Keratinocyte (primary cell): ENCODE measurements at regions not wholly inside any gene's neighbourhood (a gene's known extent, or its start where the extent isn't known, plus 50 kb on each side); places are given as distances from the start of the nearest gene placed in this dataset.

ENCODE experiments used
- DNase-seq: peaks from one replicate; pipeline ENCODE4 v3.0.0-alpha.2; 2011; ENCODE audit warnings: low read depth, missing footprints, low spot score
- FAIRE-seq: peaks from 2 replicates; lab custom pipeline; 2011; peaks lifted over from hg19 to GRCh38; lab: Jason Lieb, UNC
- H2AFZ ChIP-seq: 2 replicates; pipeline ENCODE4 v1.6.0; 2012; ENCODE audit warnings: low read length, control low read depth, inconsistent platforms; ENCODE audit not compliant: control insufficient read depth
- H3K27ac ChIP-seq: 2 replicates; pipeline ENCODE4 v1.5.1; 2011; ENCODE audit warnings: low read length; ENCODE audit not compliant: control insufficient read depth, insufficient read depth
- H3K27me3 ChIP-seq: 3 replicates; pipeline ENCODE4 v1.6.0; 2011; ENCODE audit warnings: low read length; ENCODE audit not compliant: control insufficient read depth, insufficient read depth; ENCODE audit errors: extremely low read depth
- H3K36me3 ChIP-seq, 2 experiments: 2 replicates in 1 of 2; 3 replicates in 1 of 2; pipeline ENCODE4 v1.5.1; 2011; ENCODE audit warnings: low read length in 2 of 2, mild to moderate bottlenecking in 1 of 2; ENCODE audit not compliant: control insufficient read depth in 2 of 2, insufficient read depth in 2 of 2; ENCODE audit errors: extremely low read depth in 1 of 2
- H3K4me1 ChIP-seq: 3 replicates; pipeline ENCODE4 v1.5.1; 2011; ENCODE audit warnings: low read length; ENCODE audit not compliant: control insufficient read depth, insufficient read depth; ENCODE audit errors: extremely low read depth
- H3K4me2 ChIP-seq: 3 replicates; pipeline ENCODE4 v1.6.0; 2011; ENCODE audit warnings: low read depth, low read length; ENCODE audit not compliant: control insufficient read depth, insufficient read depth; ENCODE audit errors: extremely low read depth
- H3K4me3 ChIP-seq, 3 experiments: fragments of 200-600 bp in 1 of 3; sonication (generic) in 1 of 3; 2 replicates in 2 of 3; 3 replicates in 1 of 3; pipeline ENCODE4 v1.5.1; 2011 to 2016; ENCODE audit warnings: low read length in 3 of 3, mild to moderate bottlenecking in 3 of 3, control low read depth in 2 of 3, inconsistent platforms in 1 of 3, low read depth in 1 of 3, mixed read lengths in 1 of 3, mixed run types in 1 of 3, moderate library complexity in 1 of 3; ENCODE audit not compliant: control insufficient read depth in 2 of 3, insufficient read depth in 2 of 3; ENCODE audit errors: extremely low read depth in 1 of 3
- H3K79me2 ChIP-seq: 2 replicates; pipeline ENCODE4 v1.6.0; 2012; ENCODE audit warnings: low read length; ENCODE audit not compliant: control insufficient read depth, insufficient read depth
- H3K9ac ChIP-seq: 3 replicates; pipeline ENCODE4 v1.6.0; 2011; ENCODE audit warnings: low read length; ENCODE audit not compliant: control insufficient read depth, insufficient read depth; ENCODE audit errors: extremely low read depth
- H3K9me1 ChIP-seq: 3 replicates; pipeline ENCODE4 v1.6.0; 2011; ENCODE audit warnings: low read length; ENCODE audit not compliant: control insufficient read depth, insufficient read depth; ENCODE audit errors: extremely low read depth
- H3K9me3 ChIP-seq: 2 replicates; pipeline ENCODE4 v1.5.1; 2012; ENCODE audit warnings: low read depth, low read length; ENCODE audit not compliant: control insufficient read depth
- H4K20me1 ChIP-seq: 3 replicates; pipeline ENCODE4 v1.6.0; 2011; ENCODE audit warnings: low read length; ENCODE audit not compliant: control insufficient read depth, insufficient read depth; ENCODE audit errors: extremely low read depth
- EZH2 ChIP-seq: IDR thresholded peaks from one replicate; pipeline ENCODE4 v1.6.1; 2012; ENCODE audit warnings: inconsistent platforms, mild to moderate bottlenecking, low read length, moderate library complexity
- dilution Hi-C: fragments of 300-500 bp; cut with MboI; formaldehyde crosslinking; loops from one replicate; pipeline ENCODE4 v1.7.0; 2020; ENCODE audit warnings: low sequenced_read_pairs; ENCODE audit not compliant: extremely low pct_ligation_motif_present
- TF ChIP-seq, protein P1 (sequence below), 3 experiments: IDR thresholded peaks in 1 of 3; conservative IDR thresholded peaks in 1 of 3; optimal IDR thresholded peaks in 1 of 3; 2 replicates in 2 of 3; 3 replicates in 1 of 3; pipeline versions ENCODE3 to v1.5.1; 2011; ENCODE audit warnings: low read length in 3 of 3, mild to moderate bottlenecking in 3 of 3, moderate library complexity in 2 of 3, control low read depth in 1 of 3, inconsistent platforms in 1 of 3; ENCODE audit not compliant: insufficient read depth in 2 of 3; ENCODE audit errors: extremely low read depth in 1 of 3

- H3K27me3 ChIP-seq: no peaks in the 10 kb centered on the region
- H3K4me1 ChIP-seq: no peaks in the 10 kb centered on the region
- no peaks in the 10 kb centered on the region for H3K79me2 ChIP-seq
- DNase-seq: no peak
- no peak overlapping the region for H3K4me2 ChIP-seq
- H3K4me3 ChIP-seq: no peak overlapping the region
- H3K36me3 ChIP-seq: no peaks in the 10 kb centered on the region
- no peak overlapping the region for H2AFZ ChIP-seq
- dilution Hi-C loops: no loop called here
- H3K9me1 ChIP-seq: no peaks in the 10 kb centered on the region
- no peak for TF ChIP-seq EZH2
- TF ChIP-seq, protein P1, sequence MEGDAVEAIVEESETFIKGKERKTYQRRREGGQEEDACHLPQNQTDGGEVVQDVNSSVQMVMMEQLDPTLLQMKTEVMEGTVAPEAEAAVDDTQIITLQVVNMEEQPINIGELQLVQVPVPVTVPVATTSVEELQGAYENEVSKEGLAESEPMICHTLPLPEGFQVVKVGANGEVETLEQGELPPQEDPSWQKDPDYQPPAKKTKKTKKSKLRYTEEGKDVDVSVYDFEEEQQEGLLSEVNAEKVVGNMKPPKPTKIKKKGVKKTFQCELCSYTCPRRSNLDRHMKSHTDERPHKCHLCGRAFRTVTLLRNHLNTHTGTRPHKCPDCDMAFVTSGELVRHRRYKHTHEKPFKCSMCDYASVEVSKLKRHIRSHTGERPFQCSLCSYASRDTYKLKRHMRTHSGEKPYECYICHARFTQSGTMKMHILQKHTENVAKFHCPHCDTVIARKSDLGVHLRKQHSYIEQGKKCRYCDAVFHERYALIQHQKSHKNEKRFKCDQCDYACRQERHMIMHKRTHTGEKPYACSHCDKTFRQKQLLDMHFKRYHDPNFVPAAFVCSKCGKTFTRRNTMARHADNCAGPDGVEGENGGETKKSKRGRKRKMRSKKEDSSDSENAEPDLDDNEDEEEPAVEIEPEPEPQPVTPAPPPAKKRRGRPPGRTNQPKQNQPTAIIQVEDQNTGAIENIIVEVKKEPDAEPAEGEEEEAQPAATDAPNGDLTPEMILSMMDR (optimal IDR thresholded peaks at IDR 0.05 in 1 of 3, IDR thresholded peaks at IDR 0.05 in 1 of 3, conservative IDR thresholded peaks at IDR 0.05 in 1 of 3; ENCODE audit: extremely low read depth in 1 of 3, insufficient read depth in 2 of 3, low read length in 3 of 3): no peak
- no peaks in the 10 kb centered on the region for H4K20me1 ChIP-seq
- H3K27ac ChIP-seq: no peak overlapping the region
- H3K9me3 ChIP-seq: no peaks in the 10 kb centered on the region
- no peak for FAIRE-seq
- H3K9ac ChIP-seq: no peak overlapping the region
Observed at GRCh38 chr2:117293012-117293411, 521.5 kb upstream of the DDX18 start.

GRCh38 chr2:117299451-117299850 is 515.0 kb upstream of the DDX18 start:
- Histone ChIP-seq H3K79me2 (no peaks in the 10 kb centered on the region), H3K9ac (no peak overlapping the region), H3K9me1 (no peaks in the 10 kb centered on the region), H4K20me1 (no peaks in the 10 kb centered on the region), H3K4me3 (no peak overlapping the region), H3K27ac (no peak overlapping the region), H3K4me2 (no peak overlapping the region), H3K9me3 (no peaks in the 10 kb centered on the region), H2AFZ (no peak overlapping the region), H3K27me3 (no peaks in the 10 kb centered on the region), H3K4me1 (no peaks in the 10 kb centered on the region), H3K36me3 (no peaks in the 10 kb centered on the region)
- dilution Hi-C loops: no loop called here
- FAIRE-seq (no peak), DNase-seq (no peak)
- no peak for TF ChIP-seq EZH2
- TF ChIP-seq, protein P1 (optimal IDR thresholded peaks at IDR 0.05 in 1 of 3, IDR thresholded peaks at IDR 0.05 in 1 of 3, conservative IDR thresholded peaks at IDR 0.05 in 1 of 3; ENCODE audit: extremely low read depth in 1 of 3, insufficient read depth in 2 of 3, low read length in 3 of 3): no peak
